Tibial nerve (tissue), 4 donors: ENCODE measurements at regions not wholly inside any gene's neighbourhood (a gene's known extent, or its start where the extent isn't known, plus 50 kb on each side); places are given as distances from the start of the nearest gene placed in this dataset.

Source experiments
- CTCF ChIP-seq, 5 experiments: fragments of 200-600 bp in 3 of 5; fragments of 450-650 bp in 2 of 5; sonication (generic) in 3 of 5; IDR thresholded peaks; one replicate each; pipeline ENCODE4 v1.5.1; 2016 to 2019; ENCODE audit warnings: antibody characterized with exemption in 5 of 5, mild to moderate bottlenecking in 3 of 5, moderate library complexity in 2 of 5
- EP300 ChIP-seq, 2 donors: sonication (generic); formaldehyde crosslinking; IDR thresholded peaks; one replicate each; pipeline ENCODE4 v1.6.1; 2017; ENCODE audit warnings: antibody characterized with exemption in 2 of 2, mild to moderate bottlenecking in 1 of 2
- POLR2A ChIP-seq, 2 donors: fragments of 450-650 bp; IDR thresholded peaks; one replicate each; pipeline ENCODE4 v1.6.1; 2017; ENCODE audit warnings: antibody characterized with exemption in 2 of 2, mild to moderate bottlenecking in 2 of 2, moderate library complexity in 2 of 2

DNA sequence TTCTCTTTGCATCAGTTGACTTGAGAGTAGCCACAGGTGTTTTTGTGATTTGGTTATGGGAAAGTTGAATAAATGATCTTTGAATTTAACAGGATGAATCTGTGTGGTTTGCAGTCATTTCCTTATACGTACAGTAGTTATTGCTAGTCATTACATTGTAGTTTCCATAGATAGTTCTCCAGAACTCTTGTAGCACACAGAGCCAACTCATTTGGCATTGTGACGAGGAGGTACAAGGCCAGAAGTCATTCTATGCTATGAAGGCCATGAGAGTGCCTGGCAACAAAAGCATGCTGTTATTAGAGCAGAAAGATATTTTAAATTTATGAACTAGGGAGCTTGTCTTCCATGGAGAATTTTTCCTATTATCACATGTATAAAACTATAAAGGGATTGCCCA, 973.0 kb upstream of the CHAC2 start:
- TF ChIP-seq CTCF (IDR thresholded peaks at IDR 0.05) (no peak), POLR2A (IDR thresholded peaks at IDR 0.05) (no peak), EP300 (IDR thresholded peaks at IDR 0.05) (no peak)
